Central memory CD8-positive, alpha-beta T cell (primary cell): ENCODE measurements at regions not wholly inside any gene's neighbourhood (a gene's known extent, or its start where the extent isn't known, plus 50 kb on each side); places are given as distances from the start of the nearest gene placed in this dataset.
"Not testable (repeated sequence)": the region's sequence is repeated elsewhere in the genome, so short reads cannot be mapped to it uniquely, and the experiment has no call there.

Experiments
- ATAC-seq: fragments of 150-1000 bp; cut with Tn5 transposase; replicated peaks from 2 replicates; pipeline ENCODE4 v1.10.0; 2022; ENCODE audit warnings: mild to moderate bottlenecking, moderate FRiP score, moderate number of reproducible peaks; ENCODE audit not compliant: poor library complexity, severe bottlenecking; ENCODE audit errors: extremely low read depth
- DNase-seq, 2 donors: peaks; one replicate each; pipeline ENCODE4 v3.0.0; 2021; ENCODE audit warnings: low spot score in 2 of 2
- H3K27ac Mint-ChIP-seq: one replicate; pipeline ENCODE4 v1.8.0; 2022; ENCODE audit warnings: low read depth, mild to moderate bottlenecking, moderate library complexity, mixed read lengths
- H3K27me3 Mint-ChIP-seq: one replicate; pipeline ENCODE4 v1.8.0; 2022; ENCODE audit warnings: mixed read lengths
- H3K36me3 Mint-ChIP-seq: one replicate; pipeline ENCODE4 v1.8.0; 2022; ENCODE audit warnings: mild to moderate bottlenecking, moderate library complexity, mixed read lengths; ENCODE audit not compliant: insufficient read depth
- H3K4me1 Mint-ChIP-seq: one replicate; pipeline ENCODE4 v1.8.0; 2022; ENCODE audit warnings: mixed read lengths
- H3K4me3 Mint-ChIP-seq: one replicate; pipeline ENCODE4 v1.8.0; 2022; ENCODE audit warnings: mild to moderate bottlenecking, moderate library complexity, mixed read lengths
- H3K9me3 Mint-ChIP-seq: one replicate; pipeline ENCODE4 v1.8.0; 2022; ENCODE audit warnings: mixed read lengths

DNA sequence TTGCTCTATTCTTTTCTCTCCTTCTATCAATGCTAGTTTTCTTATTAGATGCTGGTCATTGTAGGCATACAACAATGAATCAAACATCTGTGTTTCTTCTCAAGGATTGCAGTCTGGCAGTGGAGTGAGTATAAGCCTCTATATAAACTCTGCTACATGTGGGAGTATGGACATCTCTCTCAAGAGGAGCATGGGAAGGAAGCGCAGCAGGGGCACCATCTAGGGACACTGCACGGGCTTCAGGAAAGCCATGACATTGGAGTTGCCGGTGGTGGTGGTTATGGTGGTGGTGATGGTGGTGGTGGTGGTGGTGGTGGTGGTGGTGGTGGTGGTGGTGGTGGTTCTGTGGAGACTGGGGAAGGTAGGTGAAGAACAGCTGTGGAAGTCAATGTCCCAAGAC is 462.6 kb downstream of the RNF144A start:
- no peak for DNase-seq
- Mint-ChIP-seq H3K36me3 (peaks cover 2% of the 10 kb centered on the region), H3K27ac (no peak overlapping the region), H3K4me3 (no peak overlapping the region), H3K27me3 (peaks cover 66% of the 10 kb centered on the region), H3K9me3 (no peaks in the 10 kb centered on the region), H3K4me1 (no peaks in the 10 kb centered on the region)
- ATAC-seq, result no peak

GRCh38 chr2:7384773-7385349 is 467.6 kb downstream of the RNF144A start:
- Mint-ChIP-seq H3K36me3 (peaks cover 2% of the 10 kb centered on the region), H3K27ac (no peak overlapping the region), H3K27me3 (peaks cover 37% of the 10 kb centered on the region), H3K9me3 (no peaks in the 10 kb centered on the region), H3K4me1 (no peaks in the 10 kb centered on the region), H3K4me3 (no peak overlapping the region)
- no peak for DNase-seq
- no peak for ATAC-seq

GRCh38 chr2:7390311-7390710 is 473.1 kb downstream of the RNF144A start:
- ATAC-seq, H3K4me3 Mint-ChIP-seq, H3K36me3 Mint-ChIP-seq, DNase-seq, H3K4me1 Mint-ChIP-seq, H3K27ac Mint-ChIP-seq, H3K27me3 Mint-ChIP-seq, H3K9me3 Mint-ChIP-seq: not testable (repeated sequence)

DNA sequence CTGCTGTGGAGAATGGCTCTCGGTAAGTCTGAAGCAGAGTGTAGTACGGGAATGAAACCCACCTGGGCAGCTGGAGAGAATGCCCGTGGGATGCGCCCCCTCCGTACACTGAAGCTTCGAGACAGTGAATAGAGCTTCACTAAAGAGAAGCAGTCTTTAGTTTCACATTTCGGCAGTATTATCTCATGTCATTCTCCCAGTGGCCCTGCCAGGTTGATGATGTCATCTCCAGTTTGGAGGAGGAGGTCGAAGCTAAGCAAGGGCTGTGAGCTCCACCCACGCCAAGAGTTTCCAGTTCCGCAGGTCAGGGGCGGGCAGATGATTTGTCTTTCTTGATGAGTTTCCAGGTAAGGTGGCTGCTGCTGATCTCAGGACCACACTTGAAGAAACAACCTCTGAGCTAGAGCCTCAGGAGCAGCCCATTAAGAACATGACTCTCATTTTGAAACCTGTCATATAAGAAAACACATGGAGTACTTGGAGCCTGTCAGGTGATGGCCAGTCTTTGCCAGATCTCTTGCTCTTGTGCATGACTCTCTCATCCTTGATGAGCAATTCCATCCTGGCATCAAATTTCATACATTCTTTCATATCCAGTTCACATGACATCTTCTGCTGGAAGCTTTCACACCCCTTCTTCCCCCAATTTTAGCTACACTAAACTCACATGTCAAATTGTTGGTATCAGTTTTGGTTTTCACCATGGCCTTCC is 475.0 kb downstream of the RNF144A start:
- ATAC-seq, result no peak
- no peaks in the 10 kb centered on the region for H3K9me3 Mint-ChIP-seq
- H3K4me3 Mint-ChIP-seq, result no peak overlapping the region
- peaks cover 11% of the 10 kb centered on the region for H3K27me3 Mint-ChIP-seq
- H3K27ac Mint-ChIP-seq, result no peak overlapping the region
- no peaks in the 10 kb centered on the region for H3K4me1 Mint-ChIP-seq
- no peak for DNase-seq
- peaks cover 2% of the 10 kb centered on the region for H3K36me3 Mint-ChIP-seq

DNA sequence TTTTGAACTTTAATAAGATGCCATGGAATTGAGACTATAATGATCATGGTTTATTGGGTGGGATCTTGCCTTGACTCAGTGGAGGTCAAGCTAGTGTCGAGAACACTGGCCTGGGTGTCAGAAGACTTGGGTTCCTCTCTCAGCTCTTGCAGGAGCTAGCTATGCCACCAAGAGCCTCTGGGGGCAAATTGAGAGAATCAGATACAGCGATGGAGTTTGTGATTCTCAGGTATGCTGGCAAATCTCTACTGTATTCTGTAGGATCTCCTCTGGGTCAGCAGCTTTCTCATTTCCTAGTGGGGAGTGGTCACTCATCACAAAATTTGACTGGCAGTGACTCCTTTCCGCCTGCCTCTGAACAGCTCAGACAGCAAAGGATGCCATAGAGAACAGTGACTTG is 477.0 kb downstream of the RNF144A start:
- no peaks in the 10 kb centered on the region for H3K9me3 Mint-ChIP-seq
- H3K36me3 Mint-ChIP-seq, result peaks cover 2% of the 10 kb centered on the region
- H3K4me1 Mint-ChIP-seq, result no peaks in the 10 kb centered on the region
- no peak overlapping the region for H3K27ac Mint-ChIP-seq
- ATAC-seq, result no peak
- H3K4me3 Mint-ChIP-seq, result no peak overlapping the region
- peaks cover 11% of the 10 kb centered on the region for H3K27me3 Mint-ChIP-seq
- DNase-seq, result no peak

DNA sequence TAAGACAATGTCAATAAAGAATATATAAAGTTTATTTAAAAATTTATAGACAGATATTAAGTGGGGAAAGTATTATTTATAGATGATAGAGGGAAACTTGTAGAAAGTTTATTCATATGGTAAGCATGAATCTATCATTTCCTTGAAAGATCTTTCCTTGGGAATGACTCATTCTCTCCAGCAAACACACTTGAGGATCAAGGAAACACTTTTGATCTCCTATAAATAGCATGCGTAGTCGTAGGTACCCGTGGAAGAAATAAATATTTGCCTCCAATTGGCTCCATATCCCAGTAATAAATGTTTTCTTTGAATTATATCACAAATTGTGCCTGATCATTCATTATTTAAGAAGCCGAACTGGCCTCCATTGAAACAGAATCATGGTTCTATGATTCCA is 483.4 kb downstream of the RNF144A start:
- peaks cover 7% of the 10 kb centered on the region for H3K4me1 Mint-ChIP-seq
- no peak overlapping the region for H3K4me3 Mint-ChIP-seq
- DNase-seq (no peak), ATAC-seq (no peak)
- H3K9me3 Mint-ChIP-seq, result no peaks in the 10 kb centered on the region
- peaks cover 31% of the 10 kb centered on the region for H3K27me3 Mint-ChIP-seq
- peaks cover 2% of the 10 kb centered on the region for H3K36me3 Mint-ChIP-seq
- H3K27ac Mint-ChIP-seq, result no peak overlapping the region

DNA sequence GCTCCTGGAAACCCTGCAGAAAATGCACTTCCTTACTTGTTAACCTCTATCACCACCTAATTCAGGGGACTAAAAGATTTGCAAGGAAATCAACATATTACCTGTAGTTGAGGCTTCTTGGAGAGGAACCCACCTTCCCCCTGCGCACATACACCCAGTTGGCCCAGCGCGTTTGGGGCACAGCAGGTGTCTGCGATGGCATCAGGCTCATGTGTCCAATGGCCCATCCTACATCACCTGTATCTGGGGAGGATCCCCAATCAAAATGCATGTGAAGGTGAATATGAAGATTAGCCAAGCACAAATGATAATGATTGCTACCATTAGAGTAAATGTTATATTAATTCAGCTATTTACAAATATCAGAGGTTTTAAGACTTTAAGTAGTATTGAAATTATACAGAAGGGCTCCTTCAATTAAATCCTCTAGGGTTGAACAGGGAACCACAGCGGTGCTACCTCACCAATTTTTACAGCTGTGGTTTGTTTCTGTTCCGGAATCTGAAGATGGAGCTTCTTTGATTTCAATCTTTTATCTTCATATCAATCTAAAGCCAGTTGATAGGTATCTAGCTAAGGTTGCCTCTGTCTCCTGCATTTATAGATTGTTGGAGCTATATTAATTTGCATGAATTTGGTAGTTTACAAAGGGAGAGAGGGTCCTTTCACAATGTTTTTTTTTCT is 486.0 kb downstream of the RNF144A start:
- peaks cover 7% of the 10 kb centered on the region for H3K4me1 Mint-ChIP-seq
- ATAC-seq, result no peak

DNA sequence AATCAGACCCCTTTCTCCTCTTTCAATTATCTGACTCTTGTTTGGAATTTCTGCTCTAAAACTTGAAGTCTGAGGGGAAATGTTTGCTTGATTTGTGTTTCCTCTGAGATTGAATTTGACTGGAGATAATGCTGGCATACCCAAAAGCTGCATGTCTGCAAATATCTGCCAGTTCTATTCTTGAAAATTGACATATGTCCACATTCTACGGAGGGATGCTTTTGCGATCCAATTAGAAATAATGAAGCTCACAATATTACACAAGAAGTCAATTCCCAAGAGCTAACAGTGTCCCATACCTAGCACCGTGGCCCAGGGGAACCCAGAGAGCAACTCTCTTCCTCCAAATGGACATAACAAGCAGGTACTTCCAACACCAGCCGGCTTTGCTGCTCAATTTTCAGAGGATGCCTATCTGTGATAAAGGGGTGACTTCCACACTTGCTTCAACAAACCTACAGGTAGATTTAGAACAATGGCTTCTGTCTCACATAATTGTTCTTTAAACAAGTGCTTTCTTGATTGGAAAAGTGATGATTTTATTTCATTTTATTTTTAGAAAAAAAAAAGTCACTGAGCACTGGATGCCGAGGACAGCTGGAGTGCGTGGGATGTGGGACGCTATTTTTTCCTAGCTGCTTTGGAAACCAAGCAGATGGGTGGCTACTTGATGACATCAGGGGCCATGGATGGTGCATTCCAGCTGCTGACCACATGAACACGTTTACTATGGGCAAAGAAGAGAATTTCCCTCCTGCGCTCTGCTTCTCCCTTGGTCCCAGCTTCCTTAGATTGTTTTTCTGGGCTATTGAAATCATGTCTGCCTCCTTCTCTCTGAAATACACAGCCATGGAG is 488.9 kb downstream of the RNF144A start:
- Mint-ChIP-seq H3K9me3 (no peaks in the 10 kb centered on the region), H3K4me1 (peaks cover 7% of the 10 kb centered on the region), H3K36me3 (no peaks in the 10 kb centered on the region), H3K27me3 (peaks cover 35% of the 10 kb centered on the region), H3K4me3 (no peak overlapping the region), H3K27ac (no peak overlapping the region)
- DNase-seq (no peak), ATAC-seq (no peak)

More for the DNA sequence above, 486.0 kb downstream of the RNF144A start:
- H3K36me3 Mint-ChIP-seq, result no peaks in the 10 kb centered on the region
- no peak overlapping the region for H3K27ac Mint-ChIP-seq
- peaks cover 35% of the 10 kb centered on the region for H3K27me3 Mint-ChIP-seq
- DNase-seq, result no peak
- H3K9me3 Mint-ChIP-seq, result no peaks in the 10 kb centered on the region
- H3K4me3 Mint-ChIP-seq, result no peak overlapping the region

DNA sequence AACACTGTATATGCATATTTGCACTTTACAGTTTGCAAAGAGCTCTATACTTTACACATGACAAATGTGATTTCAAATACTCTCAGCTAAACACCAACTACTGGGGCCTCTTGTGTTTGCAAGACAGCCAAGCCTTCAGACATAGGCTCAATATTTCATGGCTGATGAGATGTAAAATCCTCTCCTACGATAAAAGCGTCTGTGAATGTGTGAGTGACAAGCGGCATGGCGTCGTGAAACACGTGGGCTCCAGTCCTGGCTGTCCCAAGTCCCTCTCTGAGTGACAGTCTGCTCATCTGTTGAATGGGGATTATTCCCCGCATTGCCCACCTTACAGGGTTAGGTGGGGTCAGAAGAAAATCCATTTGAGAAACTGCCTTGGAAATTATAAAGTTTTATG is 489.8 kb downstream of the RNF144A start:
- no peak for ATAC-seq

GRCh38 chr2:7407906-7408680 is 490.9 kb downstream of the RNF144A start:
- no peaks in the 10 kb centered on the region for H3K4me1 Mint-ChIP-seq
- no peak overlapping the region for H3K4me3 Mint-ChIP-seq
- DNase-seq, result no peak
- no peaks in the 10 kb centered on the region for H3K9me3 Mint-ChIP-seq
- H3K36me3 Mint-ChIP-seq, result no peaks in the 10 kb centered on the region
- peaks cover 22% of the 10 kb centered on the region for H3K27me3 Mint-ChIP-seq
- H3K27ac Mint-ChIP-seq, result no peak overlapping the region
- no peak for ATAC-seq

More for the DNA sequence above, 489.8 kb downstream of the RNF144A start:
- Mint-ChIP-seq H3K4me1 (peaks cover 7% of the 10 kb centered on the region), H3K9me3 (no peaks in the 10 kb centered on the region), H3K27ac (no peak overlapping the region), H3K4me3 (no peak overlapping the region), H3K27me3 (peaks cover 33% of the 10 kb centered on the region), H3K36me3 (no peaks in the 10 kb centered on the region)
- DNase-seq, result no peak

- peaks cover 5% of the 10 kb centered on the region for H3K27me3 Mint-ChIP-seq
- no peaks in the 10 kb centered on the region for H3K4me1 Mint-ChIP-seq
- no peak overlapping the region for H3K4me3 Mint-ChIP-seq
- no peaks in the 10 kb centered on the region for H3K36me3 Mint-ChIP-seq
- H3K9me3 Mint-ChIP-seq, result no peaks in the 10 kb centered on the region
- no peak for DNase-seq
- H3K27ac Mint-ChIP-seq, result no peak overlapping the region
- no peak for ATAC-seq
These were observed 494.5 kb downstream of the RNF144A start for GRCh38 chr2:7411691-7412090.
